Keratinocyte (primary cell): ENCODE measurements at regions not wholly inside any gene's neighbourhood (a gene's known extent, or its start where the extent isn't known, plus 50 kb on each side); places are given as distances from the start of the nearest gene placed in this dataset.

ENCODE experiments used
- EZH2 ChIP-seq: IDR thresholded peaks from one replicate; pipeline ENCODE4 v1.6.1; 2012; ENCODE audit warnings: inconsistent platforms, mild to moderate bottlenecking, low read length, moderate library complexity
- TF ChIP-seq, protein P1 (sequence below), 3 experiments: IDR thresholded peaks in 1 of 3; conservative IDR thresholded peaks in 1 of 3; optimal IDR thresholded peaks in 1 of 3; 2 replicates in 2 of 3; 3 replicates in 1 of 3; pipeline versions ENCODE3 to v1.5.1; 2011; ENCODE audit warnings: low read length in 3 of 3, mild to moderate bottlenecking in 3 of 3, moderate library complexity in 2 of 3, control low read depth in 1 of 3, inconsistent platforms in 1 of 3; ENCODE audit not compliant: insufficient read depth in 2 of 3; ENCODE audit errors: extremely low read depth in 1 of 3

DNA sequence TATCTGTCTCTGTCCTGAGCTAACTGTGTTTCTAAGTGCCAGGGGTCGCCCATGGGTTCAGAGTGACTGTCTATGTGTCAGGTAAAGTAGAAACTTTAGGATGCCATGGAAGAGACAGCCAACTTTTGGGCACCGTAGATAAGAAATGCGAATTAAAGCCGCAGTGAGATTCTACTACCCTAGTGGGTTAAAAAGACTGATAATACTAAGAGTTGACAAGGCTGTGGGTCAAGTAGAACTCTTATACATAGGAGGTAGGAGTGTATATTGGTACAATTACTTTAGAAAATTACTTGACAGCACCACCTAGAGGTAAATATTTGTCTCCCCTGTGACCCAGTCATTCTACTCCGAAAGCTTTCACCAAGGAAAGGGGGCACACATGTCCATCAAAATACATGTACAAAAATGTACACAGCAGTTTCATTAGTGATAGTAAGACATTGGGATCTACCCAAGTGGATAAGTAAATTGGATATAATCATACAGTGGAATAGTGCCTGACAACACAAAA is 371.3 kb downstream of the SLC4A3 start:
- TF ChIP-seq, protein P1, sequence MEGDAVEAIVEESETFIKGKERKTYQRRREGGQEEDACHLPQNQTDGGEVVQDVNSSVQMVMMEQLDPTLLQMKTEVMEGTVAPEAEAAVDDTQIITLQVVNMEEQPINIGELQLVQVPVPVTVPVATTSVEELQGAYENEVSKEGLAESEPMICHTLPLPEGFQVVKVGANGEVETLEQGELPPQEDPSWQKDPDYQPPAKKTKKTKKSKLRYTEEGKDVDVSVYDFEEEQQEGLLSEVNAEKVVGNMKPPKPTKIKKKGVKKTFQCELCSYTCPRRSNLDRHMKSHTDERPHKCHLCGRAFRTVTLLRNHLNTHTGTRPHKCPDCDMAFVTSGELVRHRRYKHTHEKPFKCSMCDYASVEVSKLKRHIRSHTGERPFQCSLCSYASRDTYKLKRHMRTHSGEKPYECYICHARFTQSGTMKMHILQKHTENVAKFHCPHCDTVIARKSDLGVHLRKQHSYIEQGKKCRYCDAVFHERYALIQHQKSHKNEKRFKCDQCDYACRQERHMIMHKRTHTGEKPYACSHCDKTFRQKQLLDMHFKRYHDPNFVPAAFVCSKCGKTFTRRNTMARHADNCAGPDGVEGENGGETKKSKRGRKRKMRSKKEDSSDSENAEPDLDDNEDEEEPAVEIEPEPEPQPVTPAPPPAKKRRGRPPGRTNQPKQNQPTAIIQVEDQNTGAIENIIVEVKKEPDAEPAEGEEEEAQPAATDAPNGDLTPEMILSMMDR (optimal IDR thresholded peaks at IDR 0.05 in 1 of 3, IDR thresholded peaks at IDR 0.05 in 1 of 3, conservative IDR thresholded peaks at IDR 0.05 in 1 of 3; ENCODE audit: extremely low read depth in 1 of 3, insufficient read depth in 2 of 3, low read length in 3 of 3), result peak in 1 of 3 experiments; percentile 23
- TF ChIP-seq EZH2, result no peak
